ENCODE measurements at regions not wholly inside any gene's neighbourhood (a gene's known extent, or its start where the extent isn't known, plus 50 kb on each side); places are given as distances from the start of the nearest gene placed in this dataset.
"Not testable (repeated sequence)": the region's sequence is repeated elsewhere in the genome, so short reads cannot be mapped to it uniquely, and the experiment has no call there.

- no peak for DNase-seq (ENCODE audit: low spot score)
Observed at GRCh38 chr2:57156231-57156924, 890.2 kb upstream of the VRK2 start.

GRCh38 chr2:57160976-57161375 is 885.6 kb upstream of the VRK2 start:
- no peak for DNase-seq (ENCODE audit: low spot score)

- no peak for DNase-seq (ENCODE audit: low spot score)
Observed at GRCh38 chr2:57177176-57177575, 869.4 kb upstream of the VRK2 start.

GRCh38 chr2:57180042-57180567 is 866.5 kb upstream of the VRK2 start:
- DNase-seq (ENCODE audit: low spot score), result no peak

- DNase-seq (ENCODE audit: low spot score), result no peak
Observed at GRCh38 chr2:57180678-57181077, 865.9 kb upstream of the VRK2 start.

GRCh38 chr2:57181315-57182038 is 865.1 kb upstream of the VRK2 start:
- DNase-seq (ENCODE audit: low spot score), result no peak

- no peak for DNase-seq (ENCODE audit: low spot score)
Observed at GRCh38 chr2:57182916-57183315, 863.7 kb upstream of the VRK2 start.

GRCh38 chr2:57185568-57185967 is 861.0 kb upstream of the VRK2 start:
- no peak for DNase-seq (ENCODE audit: low spot score)

GRCh38 chr2:57190007-57190406 is 856.6 kb upstream of the VRK2 start:
- no peak for DNase-seq (ENCODE audit: low spot score)

- no peak for DNase-seq (ENCODE audit: low spot score)
Observed at GRCh38 chr2:57199663-57200062, 846.9 kb upstream of the VRK2 start.

GRCh38 chr2:57204364-57204763 is 842.2 kb upstream of the VRK2 start:
- DNase-seq (ENCODE audit: low spot score), result no peak

- DNase-seq (ENCODE audit: low spot score), result no peak
Observed at GRCh38 chr2:57205241-57205640, 841.4 kb upstream of the VRK2 start.

GRCh38 chr2:57207191-57207590 is 839.4 kb upstream of the VRK2 start:
- DNase-seq (ENCODE audit: low spot score), result no peak

GRCh38 chr2:57209799-57210198 is 836.8 kb upstream of the VRK2 start:
- DNase-seq (ENCODE audit: low spot score), result no peak

- no peak for DNase-seq (ENCODE audit: low spot score)
Observed at GRCh38 chr2:57210855-57211254, 835.8 kb upstream of the VRK2 start.

- DNase-seq (ENCODE audit: low spot score), result no peak
Observed at GRCh38 chr2:57217013-57217412, 829.6 kb upstream of the VRK2 start.

- DNase-seq (ENCODE audit: low spot score), result no peak
Observed at GRCh38 chr2:57218206-57218605, 828.4 kb upstream of the VRK2 start.

GRCh38 chr2:57229706-57230105 is 816.9 kb upstream of the VRK2 start:
- DNase-seq (ENCODE audit: low spot score), result not testable (repeated sequence)

GRCh38 chr2:57232341-57232740 is 814.3 kb upstream of the VRK2 start:
- not testable (repeated sequence) for DNase-seq (ENCODE audit: low spot score)

- not testable (repeated sequence) for DNase-seq (ENCODE audit: low spot score)
Observed at GRCh38 chr2:57251495-57251894, 795.1 kb upstream of the VRK2 start.

- not testable (repeated sequence) for DNase-seq (ENCODE audit: low spot score)
Observed at GRCh38 chr2:57276408-57276807, 770.2 kb upstream of the VRK2 start.

- no peak for DNase-seq (ENCODE audit: low spot score)
Observed at GRCh38 chr2:57278451-57278850, 768.2 kb upstream of the VRK2 start.

- DNase-seq (ENCODE audit: low spot score), result no peak
Observed at GRCh38 chr2:57291209-57291608, 755.4 kb upstream of the VRK2 start.
